ENCODE measurements at regions not wholly inside any gene's neighbourhood (a gene's known extent, or its start where the extent isn't known, plus 50 kb on each side); places are given as distances from the start of the nearest gene placed in this dataset.

- Histone ChIP-seq H3K4me1 (ENCODE audit: control insufficient read depth, insufficient read depth, low read length, poor library complexity, severe bottlenecking) (no peaks in the 10 kb centered on the region), H3K4me3 (ENCODE audit: low read depth, low read length) (no peak overlapping the region), H3K27ac (ENCODE audit: insufficient read depth, low read length, poor library complexity, severe bottlenecking) (no peak overlapping the region), H3K36me3 (ENCODE audit: control insufficient read depth, insufficient read depth, low read length) (no peaks in the 10 kb centered on the region), H3K27me3 (ENCODE audit: control insufficient read depth, insufficient read depth, low read length) (no peaks in the 10 kb centered on the region), H3K9me3 (ENCODE audit: control insufficient read depth in 2 of 2, low read length in 2 of 2) (peaks cover 4 to 8% of the 10 kb centered on the region in 2 experiments)
- ATAC-seq (ENCODE audit: low read depth in 2 of 2) (no peak), DNase-seq (no peak)
- H3K9me3 Mint-ChIP-seq: peaks cover 0 to 19% (median 7%) of the 10 kb centered on the region in 7 donors
- no peaks in the 10 kb centered on the region for H3K4me1 Mint-ChIP-seq
- H3K27me3 Mint-ChIP-seq: no peaks in the 10 kb centered on the region
- no peak overlapping the region for H3K4me3 Mint-ChIP-seq
- H3K27ac Mint-ChIP-seq: no peak overlapping the region
- no peaks in the 10 kb centered on the region for H3K36me3 Mint-ChIP-seq
These were observed 172.6 kb upstream of the TUSC1 start for GRCh38 chr9:25850803-25851202.

- Histone ChIP-seq H3K27ac (ENCODE audit: insufficient read depth, low read length, poor library complexity, severe bottlenecking) (no peak overlapping the region), H3K36me3 (ENCODE audit: control insufficient read depth, insufficient read depth, low read length) (no peaks in the 10 kb centered on the region), H3K4me3 (ENCODE audit: low read depth, low read length) (no peak overlapping the region), H3K27me3 (ENCODE audit: control insufficient read depth, insufficient read depth, low read length) (no peaks in the 10 kb centered on the region), H3K9me3 (ENCODE audit: control insufficient read depth in 2 of 2, low read length in 2 of 2) (peaks cover 0 to 5% of the 10 kb centered on the region in 2 experiments), H3K4me1 (ENCODE audit: control insufficient read depth, insufficient read depth, low read length, poor library complexity, severe bottlenecking) (no peaks in the 10 kb centered on the region)
- Mint-ChIP-seq H3K9me3 (peaks cover 0 to 10% (median 2%) of the 10 kb centered on the region in 7 donors), H3K4me3 (no peak overlapping the region), H3K36me3 (no peaks in the 10 kb centered on the region), H3K27ac (no peak overlapping the region), H3K4me1 (no peaks in the 10 kb centered on the region), H3K27me3 (no peaks in the 10 kb centered on the region)
- no peak for DNase-seq
- ATAC-seq (ENCODE audit: low read depth in 2 of 2): no peak
These were observed 167.6 kb upstream of the TUSC1 start for GRCh38 chr9:25845867-25846266.

- Histone ChIP-seq H3K4me1 (ENCODE audit: control insufficient read depth, insufficient read depth, low read length, poor library complexity, severe bottlenecking) (no peaks in the 10 kb centered on the region), H3K27ac (ENCODE audit: insufficient read depth, low read length, poor library complexity, severe bottlenecking) (no peak overlapping the region), H3K36me3 (ENCODE audit: control insufficient read depth, insufficient read depth, low read length) (no peaks in the 10 kb centered on the region), H3K27me3 (ENCODE audit: control insufficient read depth, insufficient read depth, low read length) (no peaks in the 10 kb centered on the region), H3K9me3 (ENCODE audit: control insufficient read depth in 2 of 2, low read length in 2 of 2) (peaks cover 0 to 9% of the 10 kb centered on the region in 2 experiments), H3K4me3 (ENCODE audit: low read depth, low read length) (no peak overlapping the region)
- no peaks in the 10 kb centered on the region for H3K4me1 Mint-ChIP-seq
- no peak overlapping the region for H3K4me3 Mint-ChIP-seq
- DNase-seq (no peak), ATAC-seq (ENCODE audit: low read depth in 2 of 2) (no peak)
- H3K9me3 Mint-ChIP-seq: peaks cover 0 to 42% (median 10%) of the 10 kb centered on the region in 7 donors
- no peaks in the 10 kb centered on the region for H3K27me3 Mint-ChIP-seq
- H3K36me3 Mint-ChIP-seq: no peaks in the 10 kb centered on the region
- no peak overlapping the region for H3K27ac Mint-ChIP-seq
These were observed 152.1 kb upstream of the TUSC1 start for GRCh38 chr9:25830381-25830780.

GRCh38 chr9:25827626-25828025, 149.4 kb upstream of the TUSC1 start:
- DNase-seq: no peak
- no peaks in the 10 kb centered on the region for H3K36me3 ChIP-seq (ENCODE audit: control insufficient read depth, insufficient read depth, low read length)
- Mint-ChIP-seq H3K4me1 (no peaks in the 10 kb centered on the region), H3K27ac (no peak overlapping the region), H3K36me3 (no peaks in the 10 kb centered on the region), H3K9me3 (peaks cover 5 to 48% (median 13%) of the 10 kb centered on the region in 7 donors), H3K27me3 (no peaks in the 10 kb centered on the region), H3K4me3 (no peak overlapping the region)
- peaks cover 0 to 14% of the 10 kb centered on the region in 2 experiments for H3K9me3 ChIP-seq (ENCODE audit: control insufficient read depth in 2 of 2, low read length in 2 of 2)
- no peaks in the 10 kb centered on the region for H3K4me1 ChIP-seq (ENCODE audit: control insufficient read depth, insufficient read depth, low read length, poor library complexity, severe bottlenecking)
- ATAC-seq (ENCODE audit: low read depth in 2 of 2): no peak
- no peaks in the 10 kb centered on the region for H3K27me3 ChIP-seq (ENCODE audit: control insufficient read depth, insufficient read depth, low read length)
- H3K27ac ChIP-seq (ENCODE audit: insufficient read depth, low read length, poor library complexity, severe bottlenecking): no peak overlapping the region
- no peak overlapping the region for H3K4me3 ChIP-seq (ENCODE audit: low read depth, low read length)

- H3K36me3 ChIP-seq (ENCODE audit: control insufficient read depth, insufficient read depth, low read length): no peaks in the 10 kb centered on the region
- no peak overlapping the region for H3K4me3 ChIP-seq (ENCODE audit: low read depth, low read length)
- Mint-ChIP-seq H3K9me3 (peaks cover 0 to 22% (median 3%) of the 10 kb centered on the region in 7 donors), H3K4me3 (no peak overlapping the region), H3K4me1 (no peaks in the 10 kb centered on the region), H3K27ac (no peak overlapping the region), H3K36me3 (no peaks in the 10 kb centered on the region), H3K27me3 (no peaks in the 10 kb centered on the region)
- no peaks in the 10 kb centered on the region for H3K4me1 ChIP-seq (ENCODE audit: control insufficient read depth, insufficient read depth, low read length, poor library complexity, severe bottlenecking)
- peaks cover 0 to 6% of the 10 kb centered on the region in 2 experiments for H3K9me3 ChIP-seq (ENCODE audit: control insufficient read depth in 2 of 2, low read length in 2 of 2)
- H3K27ac ChIP-seq (ENCODE audit: insufficient read depth, low read length, poor library complexity, severe bottlenecking): no peak overlapping the region
- H3K27me3 ChIP-seq (ENCODE audit: control insufficient read depth, insufficient read depth, low read length): no peaks in the 10 kb centered on the region
- no peak for DNase-seq
- no peak for ATAC-seq (ENCODE audit: low read depth in 2 of 2)
These were observed 138.2 kb upstream of the TUSC1 start for GRCh38 chr9:25816439-25816838.

GRCh38 chr9:25814023-25814422, 135.8 kb upstream of the TUSC1 start:
- Histone ChIP-seq H3K4me3 (ENCODE audit: low read depth, low read length) (no peak overlapping the region), H3K36me3 (ENCODE audit: control insufficient read depth, insufficient read depth, low read length) (no peaks in the 10 kb centered on the region), H3K27me3 (ENCODE audit: control insufficient read depth, insufficient read depth, low read length) (no peaks in the 10 kb centered on the region), H3K9me3 (ENCODE audit: control insufficient read depth in 2 of 2, low read length in 2 of 2) (no peaks in the 10 kb centered on the region), H3K27ac (ENCODE audit: insufficient read depth, low read length, poor library complexity, severe bottlenecking) (no peak overlapping the region), H3K4me1 (ENCODE audit: control insufficient read depth, insufficient read depth, low read length, poor library complexity, severe bottlenecking) (no peaks in the 10 kb centered on the region)
- ATAC-seq (ENCODE audit: low read depth in 2 of 2) (no peak), DNase-seq (no peak)
- H3K9me3 Mint-ChIP-seq: peaks cover 0 to 28% (median 6%) of the 10 kb centered on the region in 7 donors
- H3K4me3 Mint-ChIP-seq: no peak overlapping the region
- no peaks in the 10 kb centered on the region for H3K27me3 Mint-ChIP-seq
- H3K4me1 Mint-ChIP-seq: no peaks in the 10 kb centered on the region
- no peaks in the 10 kb centered on the region for H3K36me3 Mint-ChIP-seq
- H3K27ac Mint-ChIP-seq: no peak overlapping the region

- Mint-ChIP-seq H3K27me3 (no peaks in the 10 kb centered on the region), H3K4me3 (no peak overlapping the region), H3K27ac (no peak overlapping the region), H3K9me3 (peaks cover 0 to 30% (median 9%) of the 10 kb centered on the region in 7 donors), H3K36me3 (no peaks in the 10 kb centered on the region), H3K4me1 (no peaks in the 10 kb centered on the region)
- Histone ChIP-seq H3K36me3 (ENCODE audit: control insufficient read depth, insufficient read depth, low read length) (no peaks in the 10 kb centered on the region), H3K27ac (ENCODE audit: insufficient read depth, low read length, poor library complexity, severe bottlenecking) (no peak overlapping the region), H3K4me3 (ENCODE audit: low read depth, low read length) (no peak overlapping the region), H3K4me1 (ENCODE audit: control insufficient read depth, insufficient read depth, low read length, poor library complexity, severe bottlenecking) (no peaks in the 10 kb centered on the region), H3K27me3 (ENCODE audit: control insufficient read depth, insufficient read depth, low read length) (no peaks in the 10 kb centered on the region), H3K9me3 (ENCODE audit: control insufficient read depth in 2 of 2, low read length in 2 of 2) (peaks cover 0 to 3% of the 10 kb centered on the region in 2 experiments)
- DNase-seq (no peak), ATAC-seq (ENCODE audit: low read depth in 2 of 2) (no peak)
These were observed 135.2 kb upstream of the TUSC1 start for GRCh38 chr9:25813478-25813877.

GRCh38 chr9:25808554-25808953, 130.3 kb upstream of the TUSC1 start:
- H3K9me3 Mint-ChIP-seq: peaks cover 0 to 48% (median 15%) of the 10 kb centered on the region in 7 donors
- Histone ChIP-seq H3K4me3 (ENCODE audit: low read depth, low read length) (no peak overlapping the region), H3K27me3 (ENCODE audit: control insufficient read depth, insufficient read depth, low read length) (no peaks in the 10 kb centered on the region), H3K9me3 (ENCODE audit: control insufficient read depth in 2 of 2, low read length in 2 of 2) (peaks cover 0 to 4% of the 10 kb centered on the region in 2 experiments), H3K4me1 (ENCODE audit: control insufficient read depth, insufficient read depth, low read length, poor library complexity, severe bottlenecking) (no peaks in the 10 kb centered on the region), H3K36me3 (ENCODE audit: control insufficient read depth, insufficient read depth, low read length) (no peaks in the 10 kb centered on the region), H3K27ac (ENCODE audit: insufficient read depth, low read length, poor library complexity, severe bottlenecking) (no peak overlapping the region)
- no peaks in the 10 kb centered on the region for H3K36me3 Mint-ChIP-seq
- ATAC-seq (ENCODE audit: low read depth in 2 of 2): no peak
- H3K27ac Mint-ChIP-seq: no peak overlapping the region
- H3K27me3 Mint-ChIP-seq: no peaks in the 10 kb centered on the region
- H3K4me3 Mint-ChIP-seq: no peak overlapping the region
- no peak for DNase-seq
- H3K4me1 Mint-ChIP-seq: no peaks in the 10 kb centered on the region
